AG09309 (cell line): ENCODE measurements at regions not wholly inside any gene's neighbourhood (a gene's known extent, or its start where the extent isn't known, plus 50 kb on each side); places are given as distances from the start of the nearest gene placed in this dataset.

Experiments used
- DNase-seq: peaks from one replicate; pipeline ENCODE4 v3.0.0-alpha.2; 2010; ENCODE audit warnings: low read depth
- H3K4me3 ChIP-seq: 2 replicates; pipeline ENCODE4 v1.5.1; 2011; ENCODE audit warnings: mild to moderate bottlenecking, low read depth, low read length, moderate library complexity; ENCODE audit not compliant: control insufficient read depth
- TF ChIP-seq, protein P1 (sequence below): IDR thresholded peaks from 2 replicates; pipeline ENCODE4 v1.5.1; 2011; ENCODE audit warnings: mild to moderate bottlenecking, low read depth, low read length, inconsistent platforms; ENCODE audit not compliant: insufficient read depth, control insufficient read depth; ENCODE audit errors: missing control alignments

DNA sequence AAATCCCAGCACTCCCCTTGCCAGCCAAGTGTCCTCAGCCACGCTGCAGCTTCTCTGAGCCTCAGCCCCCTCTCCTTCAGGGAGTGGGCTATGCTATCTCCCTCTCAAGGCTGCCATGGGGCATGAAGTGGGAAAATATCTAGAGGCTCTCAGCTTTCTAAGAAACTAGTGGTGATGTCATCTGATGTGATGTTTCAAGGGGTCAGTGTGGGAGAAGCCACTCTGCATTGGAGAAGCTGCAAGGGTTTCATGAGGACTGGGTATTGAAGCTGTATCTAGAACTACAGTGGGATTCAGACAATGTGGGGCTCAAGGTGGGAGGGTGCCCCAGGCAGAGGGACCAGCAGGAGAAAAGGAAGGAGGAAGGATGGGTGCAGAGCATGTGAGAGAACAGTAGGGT lies 210.2 kb downstream of the TLE3 start:
- DNase-seq, result no peak
- TF ChIP-seq, protein P1, sequence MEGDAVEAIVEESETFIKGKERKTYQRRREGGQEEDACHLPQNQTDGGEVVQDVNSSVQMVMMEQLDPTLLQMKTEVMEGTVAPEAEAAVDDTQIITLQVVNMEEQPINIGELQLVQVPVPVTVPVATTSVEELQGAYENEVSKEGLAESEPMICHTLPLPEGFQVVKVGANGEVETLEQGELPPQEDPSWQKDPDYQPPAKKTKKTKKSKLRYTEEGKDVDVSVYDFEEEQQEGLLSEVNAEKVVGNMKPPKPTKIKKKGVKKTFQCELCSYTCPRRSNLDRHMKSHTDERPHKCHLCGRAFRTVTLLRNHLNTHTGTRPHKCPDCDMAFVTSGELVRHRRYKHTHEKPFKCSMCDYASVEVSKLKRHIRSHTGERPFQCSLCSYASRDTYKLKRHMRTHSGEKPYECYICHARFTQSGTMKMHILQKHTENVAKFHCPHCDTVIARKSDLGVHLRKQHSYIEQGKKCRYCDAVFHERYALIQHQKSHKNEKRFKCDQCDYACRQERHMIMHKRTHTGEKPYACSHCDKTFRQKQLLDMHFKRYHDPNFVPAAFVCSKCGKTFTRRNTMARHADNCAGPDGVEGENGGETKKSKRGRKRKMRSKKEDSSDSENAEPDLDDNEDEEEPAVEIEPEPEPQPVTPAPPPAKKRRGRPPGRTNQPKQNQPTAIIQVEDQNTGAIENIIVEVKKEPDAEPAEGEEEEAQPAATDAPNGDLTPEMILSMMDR, result no peak
- H3K4me3 ChIP-seq, result no peak overlapping the region

DNA sequence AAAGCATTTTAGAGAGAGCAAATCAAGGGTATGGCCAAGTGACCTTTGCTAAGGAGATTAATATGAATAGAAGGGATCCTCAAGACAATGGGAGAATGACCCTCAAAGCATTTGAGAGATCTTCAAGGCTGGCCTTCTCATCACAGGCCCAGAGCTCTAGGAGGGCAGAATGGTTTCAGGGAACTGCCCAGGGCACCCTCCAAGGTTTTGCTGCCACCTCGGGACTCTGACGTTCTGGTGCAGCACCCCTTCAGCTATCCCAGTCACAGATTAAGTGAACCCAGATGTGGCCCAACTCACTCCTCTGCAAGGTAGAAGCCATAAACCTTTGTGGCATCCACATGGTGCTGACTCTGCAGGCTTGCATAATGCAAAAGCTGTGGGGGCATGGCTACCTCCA lies 209.3 kb downstream of the TLE3 start:
- no peak for DNase-seq
- TF ChIP-seq, protein P1, result no peak
- no peak overlapping the region for H3K4me3 ChIP-seq

DNA sequence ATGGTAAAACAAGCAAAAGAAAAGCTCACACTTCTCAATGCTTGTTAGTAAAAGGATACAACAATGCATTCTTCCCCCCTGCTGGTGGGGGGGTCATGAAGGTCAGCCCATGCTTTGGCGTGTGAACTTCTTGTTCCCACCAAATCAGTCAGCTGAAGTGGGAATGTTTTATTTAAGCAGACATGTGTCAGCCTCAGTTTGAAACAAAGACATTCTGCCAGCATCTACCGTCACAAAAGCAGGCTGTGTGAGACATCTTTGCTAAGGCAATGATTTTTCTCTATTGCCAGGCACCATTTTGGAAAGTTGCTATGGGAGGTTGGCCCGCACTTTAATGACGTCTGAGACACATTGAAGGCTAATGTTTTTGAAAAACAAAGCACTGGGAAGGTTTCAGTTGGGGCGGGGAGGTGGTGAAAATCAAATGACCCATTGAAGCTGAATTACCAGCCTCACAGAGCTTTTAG lies 206.6 kb downstream of the TLE3 start:
- TF ChIP-seq, protein P1, result no peak
- no peak for DNase-seq
- H3K4me3 ChIP-seq, result no peak overlapping the region

DNA sequence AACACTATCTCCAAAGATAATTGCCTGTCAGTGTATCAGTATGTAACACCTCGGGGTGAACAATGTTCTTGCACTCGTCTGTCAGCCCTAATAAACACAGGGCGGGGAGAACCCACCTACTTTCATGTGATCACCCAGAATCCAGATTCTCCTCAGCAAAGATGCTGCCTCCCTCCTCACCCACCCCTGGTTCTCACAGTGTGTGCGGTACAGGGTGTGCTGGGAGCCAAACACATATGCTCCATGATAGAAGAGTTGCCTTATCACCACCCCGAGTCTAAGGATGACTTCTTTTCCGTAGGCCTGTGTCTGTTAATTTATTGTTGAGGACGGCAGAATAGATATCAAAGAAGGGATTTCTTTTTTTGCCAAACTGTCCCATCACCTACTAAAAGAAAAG lies 206.1 kb downstream of the TLE3 start:
- no peak overlapping the region for H3K4me3 ChIP-seq
- DNase-seq, result no peak
- TF ChIP-seq, protein P1, result no peak

DNA sequence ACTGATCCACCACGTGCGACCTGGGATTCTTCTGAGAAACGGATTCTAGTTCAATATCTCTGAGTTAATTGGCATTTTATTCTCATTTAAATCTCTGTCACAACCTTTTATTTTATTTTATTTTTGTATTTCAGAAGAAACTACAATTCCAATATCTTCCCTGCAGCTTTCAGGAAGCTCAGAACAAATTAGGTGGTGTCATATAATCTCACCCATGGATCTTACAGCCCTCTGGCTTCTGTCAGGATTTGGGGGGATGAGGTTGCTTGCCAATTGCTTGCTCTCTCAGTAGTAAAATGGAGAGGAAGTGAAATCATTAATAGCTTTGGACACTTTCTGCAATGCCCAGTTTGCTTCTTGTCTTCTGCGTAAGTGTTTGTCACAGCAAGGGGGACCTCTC lies 205.4 kb downstream of the TLE3 start:
- DNase-seq, result no peak
- TF ChIP-seq, protein P1, result no peak
- H3K4me3 ChIP-seq, result no peak overlapping the region

DNA sequence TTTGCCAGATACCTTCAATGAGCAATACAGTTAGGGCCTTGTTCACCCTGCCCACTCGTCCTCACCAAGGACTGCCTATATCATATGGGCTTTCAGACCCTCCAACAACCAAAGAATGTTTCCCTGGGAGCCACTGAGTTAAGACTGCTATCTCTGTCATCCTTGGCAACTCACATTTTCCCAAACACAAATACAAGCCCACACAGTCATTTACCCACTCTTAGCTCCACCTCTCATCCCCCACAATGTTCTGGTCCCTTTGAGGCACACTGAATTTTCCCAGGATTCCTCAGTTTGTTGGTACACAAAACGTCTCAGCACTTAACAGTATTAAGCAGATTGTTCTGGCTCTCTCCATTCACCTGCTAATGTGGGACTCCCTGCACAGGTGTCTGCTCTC lies 204.6 kb downstream of the TLE3 start:
- TF ChIP-seq, protein P1, result no peak
- no peak overlapping the region for H3K4me3 ChIP-seq

DNA sequence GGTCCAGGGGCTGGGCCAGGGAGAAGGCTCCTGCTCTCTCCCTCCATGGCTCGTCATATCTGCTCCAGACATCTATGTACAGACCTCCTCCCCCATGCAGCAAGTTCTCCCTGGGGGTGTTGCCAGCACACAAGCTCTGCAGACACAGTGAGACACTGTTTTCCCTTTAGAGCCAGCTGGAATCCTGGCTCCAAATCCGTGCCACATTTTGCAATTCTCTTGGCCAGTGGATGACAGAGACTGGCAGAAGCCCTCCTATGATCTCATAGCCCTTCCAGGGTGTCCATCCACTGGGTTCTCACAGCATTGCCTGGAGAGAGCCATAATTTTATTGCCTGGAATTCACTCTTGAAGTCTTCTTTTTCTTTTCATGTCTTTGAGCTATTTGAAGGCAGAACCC lies 203.9 kb downstream of the TLE3 start:
- peak; percentile 38 for DNase-seq

More for the DNA sequence above, 204.6 kb downstream of the TLE3 start:
- no peak for DNase-seq

More for the DNA sequence above, 203.9 kb downstream of the TLE3 start:
- TF ChIP-seq, protein P1, result no peak
- H3K4me3 ChIP-seq, result no peak overlapping the region
